ENCODE measurements at regions not wholly inside any gene's neighbourhood (a gene's known extent, or its start where the extent isn't known, plus 50 kb on each side); places are given as distances from the start of the nearest gene placed in this dataset.

DNA sequence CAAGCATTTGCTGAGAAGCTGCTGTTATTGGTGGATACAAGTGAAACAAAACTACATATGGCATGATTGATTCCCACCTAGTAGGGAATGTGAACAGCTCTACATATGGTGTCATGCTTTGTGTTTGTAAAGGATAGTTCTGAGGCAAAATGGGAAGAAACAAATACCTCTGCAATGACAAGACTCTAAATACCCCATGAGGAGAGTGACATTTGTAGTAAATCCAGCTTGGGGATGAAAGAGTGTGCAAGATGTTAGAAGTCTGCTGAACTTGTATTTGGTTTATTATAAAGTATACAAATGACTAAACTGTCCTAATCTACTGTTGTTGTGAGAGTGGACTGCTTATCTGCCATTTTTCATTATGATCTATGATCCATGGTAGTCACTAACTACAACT is 120.8 kb upstream of the HS3ST1 start:
- H3K9me3 ChIP-seq (ENCODE audit: insufficient read depth, low read length) = no peaks in the 10 kb centered on the region
- no peaks in the 10 kb centered on the region for H3K4me1 ChIP-seq (ENCODE audit: insufficient read depth, insufficient read length)
- H3K27me3 ChIP-seq (ENCODE audit: insufficient read depth, insufficient read length) = no peaks in the 10 kb centered on the region
- no peak overlapping the region for H3K9ac ChIP-seq (ENCODE audit: insufficient read length, low read depth)
- DNase-seq (ENCODE audit: low read depth, low spot score) = no peak
- no peaks in the 10 kb centered on the region for H3K36me3 ChIP-seq (ENCODE audit: insufficient read depth, insufficient read length, low read length)
- no peak overlapping the region for H3K4me3 ChIP-seq (ENCODE audit: insufficient read length, low read depth)
- TF ChIP-seq SUZ12 (IDR thresholded peaks at IDR 0.05; ENCODE audit: extremely low read depth, insufficient read depth, insufficient read length) = no peak
- TF ChIP-seq YY1 (IDR thresholded peaks at IDR 0.05; ENCODE audit: insufficient read depth, insufficient read length) = no peak
- no peak for TF ChIP-seq ZNF274 (IDR thresholded peaks at IDR 0.05; ENCODE audit: low read depth, low read length)

GRCh38 chr4:11548597-11549082 is 119.9 kb upstream of the HS3ST1 start:
- Histone ChIP-seq H3K9me3 (ENCODE audit: insufficient read depth, low read length) (no peaks in the 10 kb centered on the region), H3K9ac (ENCODE audit: insufficient read length, low read depth) (no peak overlapping the region), H3K4me1 (ENCODE audit: insufficient read depth, insufficient read length) (no peaks in the 10 kb centered on the region), H3K27me3 (ENCODE audit: insufficient read depth, insufficient read length) (no peaks in the 10 kb centered on the region), H3K36me3 (ENCODE audit: insufficient read depth, insufficient read length, low read length) (no peaks in the 10 kb centered on the region), H3K4me3 (ENCODE audit: insufficient read length, low read depth) (no peak overlapping the region)
- DNase-seq (ENCODE audit: low read depth, low spot score) = no peak
- TF ChIP-seq ZNF274 (IDR thresholded peaks at IDR 0.05; ENCODE audit: low read depth, low read length) = no peak
- no peak for TF ChIP-seq SUZ12 (IDR thresholded peaks at IDR 0.05; ENCODE audit: extremely low read depth, insufficient read depth, insufficient read length)
- no peak for TF ChIP-seq YY1 (IDR thresholded peaks at IDR 0.05; ENCODE audit: insufficient read depth, insufficient read length)

- Histone ChIP-seq H3K36me3 (ENCODE audit: insufficient read depth, insufficient read length, low read length) (no peaks in the 10 kb centered on the region), H3K4me1 (ENCODE audit: insufficient read depth, insufficient read length) (no peaks in the 10 kb centered on the region), H3K9me3 (ENCODE audit: insufficient read depth, low read length) (no peaks in the 10 kb centered on the region), H3K9ac (ENCODE audit: insufficient read length, low read depth) (no peak overlapping the region), H3K4me3 (ENCODE audit: insufficient read length, low read depth) (no peak overlapping the region), H3K27me3 (ENCODE audit: insufficient read depth, insufficient read length) (no peaks in the 10 kb centered on the region)
- no peak for DNase-seq (ENCODE audit: low read depth, low spot score)
- no peak for TF ChIP-seq ZNF274 (IDR thresholded peaks at IDR 0.05; ENCODE audit: low read depth, low read length)
- TF ChIP-seq YY1 (IDR thresholded peaks at IDR 0.05; ENCODE audit: insufficient read depth, insufficient read length) = no peak
- no peak for TF ChIP-seq SUZ12 (IDR thresholded peaks at IDR 0.05; ENCODE audit: extremely low read depth, insufficient read depth, insufficient read length)
These were observed 117.9 kb upstream of the HS3ST1 start for GRCh38 chr4:11546391-11547175.

GRCh38 chr4:11545651-11546050 is 117.0 kb upstream of the HS3ST1 start:
- Histone ChIP-seq H3K27me3 (ENCODE audit: insufficient read depth, insufficient read length) (no peaks in the 10 kb centered on the region), H3K4me1 (ENCODE audit: insufficient read depth, insufficient read length) (no peaks in the 10 kb centered on the region)

DNA sequence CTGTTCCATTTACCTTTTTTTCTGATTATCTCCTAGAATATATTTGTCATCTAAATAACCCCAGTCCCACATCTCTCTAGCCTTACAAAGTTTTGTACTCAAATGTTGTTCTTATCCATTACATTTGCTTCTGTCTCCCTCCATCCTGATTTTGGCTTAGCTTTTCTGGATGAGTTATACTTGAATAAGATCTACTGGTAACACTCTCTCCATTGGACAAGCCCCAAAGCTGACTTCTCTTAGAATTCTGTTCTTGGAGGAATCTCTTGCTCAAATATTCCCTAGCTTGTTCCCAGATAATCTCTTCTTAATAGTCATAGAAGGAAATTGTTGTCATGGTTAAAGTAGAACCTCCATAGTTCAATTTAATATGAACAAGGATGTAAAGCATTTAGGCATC is 115.5 kb upstream of the HS3ST1 start:
- Histone ChIP-seq H3K4me3 (ENCODE audit: insufficient read length, low read depth) (no peak overlapping the region), H3K27me3 (ENCODE audit: insufficient read depth, insufficient read length) (no peaks in the 10 kb centered on the region), H3K9me3 (ENCODE audit: insufficient read depth, low read length) (no peaks in the 10 kb centered on the region), H3K9ac (ENCODE audit: insufficient read length, low read depth) (no peak overlapping the region), H3K4me1 (ENCODE audit: insufficient read depth, insufficient read length) (no peaks in the 10 kb centered on the region), H3K36me3 (ENCODE audit: insufficient read depth, insufficient read length, low read length) (no peaks in the 10 kb centered on the region)
- TF ChIP-seq YY1 (IDR thresholded peaks at IDR 0.05; ENCODE audit: insufficient read depth, insufficient read length) (no peak), SUZ12 (IDR thresholded peaks at IDR 0.05; ENCODE audit: extremely low read depth, insufficient read depth, insufficient read length) (no peak), ZNF274 (IDR thresholded peaks at IDR 0.05; ENCODE audit: low read depth, low read length) (no peak)
- no peak for DNase-seq (ENCODE audit: low read depth, low spot score)

More at GRCh38 chr4:11545651-11546050, 117.0 kb upstream of the HS3ST1 start:
- H3K9me3 ChIP-seq (ENCODE audit: insufficient read depth, low read length) = no peaks in the 10 kb centered on the region
- no peak for DNase-seq (ENCODE audit: low read depth, low spot score)
- H3K9ac ChIP-seq (ENCODE audit: insufficient read length, low read depth) = no peak overlapping the region
- no peaks in the 10 kb centered on the region for H3K36me3 ChIP-seq (ENCODE audit: insufficient read depth, insufficient read length, low read length)
- no peak overlapping the region for H3K4me3 ChIP-seq (ENCODE audit: insufficient read length, low read depth)
- no peak for TF ChIP-seq YY1 (IDR thresholded peaks at IDR 0.05; ENCODE audit: insufficient read depth, insufficient read length)
- no peak for TF ChIP-seq ZNF274 (IDR thresholded peaks at IDR 0.05; ENCODE audit: low read depth, low read length)
- no peak for TF ChIP-seq SUZ12 (IDR thresholded peaks at IDR 0.05; ENCODE audit: extremely low read depth, insufficient read depth, insufficient read length)

DNA sequence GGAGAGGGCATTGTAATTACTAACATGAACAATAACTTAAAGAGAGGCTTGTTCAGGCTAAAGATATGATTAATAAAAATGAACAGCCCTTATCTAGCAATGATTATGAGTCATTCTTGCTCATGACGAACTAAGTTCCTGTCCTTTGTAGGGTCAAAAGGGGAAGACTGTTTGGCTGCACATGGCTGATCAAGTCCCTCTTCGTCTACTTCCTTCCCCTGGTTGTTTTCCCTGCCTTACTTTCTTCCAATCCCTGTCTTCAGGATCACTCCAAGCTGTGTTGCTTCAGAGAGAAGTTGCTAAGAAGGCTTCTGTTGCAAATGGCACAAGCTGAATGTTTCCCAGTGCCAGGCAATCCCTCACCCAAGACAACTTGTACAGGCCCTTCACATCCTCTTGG is 115.0 kb upstream of the HS3ST1 start:
- no peaks in the 10 kb centered on the region for H3K36me3 ChIP-seq (ENCODE audit: insufficient read depth, insufficient read length, low read length)
- no peak for DNase-seq (ENCODE audit: low read depth, low spot score)
- H3K27me3 ChIP-seq (ENCODE audit: insufficient read depth, insufficient read length) = no peaks in the 10 kb centered on the region
- TF ChIP-seq SUZ12 (IDR thresholded peaks at IDR 0.05; ENCODE audit: extremely low read depth, insufficient read depth, insufficient read length) (no peak), ZNF274 (IDR thresholded peaks at IDR 0.05; ENCODE audit: low read depth, low read length) (no peak), YY1 (IDR thresholded peaks at IDR 0.05; ENCODE audit: insufficient read depth, insufficient read length) (no peak)
- no peaks in the 10 kb centered on the region for H3K9me3 ChIP-seq (ENCODE audit: insufficient read depth, low read length)
- no peak overlapping the region for H3K9ac ChIP-seq (ENCODE audit: insufficient read length, low read depth)
- H3K4me1 ChIP-seq (ENCODE audit: insufficient read depth, insufficient read length) = no peaks in the 10 kb centered on the region
- H3K4me3 ChIP-seq (ENCODE audit: insufficient read length, low read depth) = no peak overlapping the region

DNA sequence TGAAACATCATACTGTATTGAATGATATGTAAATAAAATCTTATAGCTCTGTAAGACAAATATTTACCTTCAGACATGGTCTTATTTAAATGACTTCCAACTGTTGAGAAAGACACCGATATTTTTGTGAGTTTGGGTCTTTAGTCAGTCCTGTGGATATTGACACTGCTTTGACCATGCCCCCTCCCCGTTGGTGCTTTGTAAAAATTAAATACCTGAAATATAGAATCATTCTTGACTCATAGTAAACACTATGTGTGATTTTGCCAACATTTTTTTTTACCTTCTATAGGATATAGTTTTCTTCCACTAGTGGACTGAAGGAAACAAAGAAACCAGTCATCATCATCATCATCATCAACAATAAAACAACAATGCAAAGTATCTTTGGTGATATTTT is 114.3 kb upstream of the HS3ST1 start:
- Histone ChIP-seq H3K27me3 (ENCODE audit: insufficient read depth, insufficient read length) (no peaks in the 10 kb centered on the region), H3K9me3 (ENCODE audit: insufficient read depth, low read length) (no peaks in the 10 kb centered on the region), H3K36me3 (ENCODE audit: insufficient read depth, insufficient read length, low read length) (no peaks in the 10 kb centered on the region), H3K9ac (ENCODE audit: insufficient read length, low read depth) (no peak overlapping the region), H3K4me3 (ENCODE audit: insufficient read length, low read depth) (no peak overlapping the region), H3K4me1 (ENCODE audit: insufficient read depth, insufficient read length) (no peaks in the 10 kb centered on the region)
- no peak for TF ChIP-seq ZNF274 (IDR thresholded peaks at IDR 0.05; ENCODE audit: low read depth, low read length)
- no peak for TF ChIP-seq SUZ12 (IDR thresholded peaks at IDR 0.05; ENCODE audit: extremely low read depth, insufficient read depth, insufficient read length)
- TF ChIP-seq YY1 (IDR thresholded peaks at IDR 0.05; ENCODE audit: insufficient read depth, insufficient read length) = no peak
- no peak for DNase-seq (ENCODE audit: low read depth, low spot score)

All from NT2/D1 (cell line).